Loucy (cell line): ENCODE measurements at regions not wholly inside any gene's neighbourhood (a gene's known extent, or its start where the extent isn't known, plus 50 kb on each side); places are given as distances from the start of the nearest gene placed in this dataset.

Source experiments
- CTCF ChIP-seq: fragments of 200-600 bp; sonication (generic); conservative IDR thresholded peaks from 2 replicates; pipeline ENCODE4 v1.5.1; 2014; ENCODE audit warnings: mild to moderate bottlenecking, antibody characterized with exemption, low read length
- EZH2phosphoT487 ChIP-seq: fragments of 200-600 bp; IDR thresholded peaks from 2 replicates; pipeline ENCODE4 v1.6.1; 2018; ENCODE audit warnings: antibody characterized with exemption, mild to moderate bottlenecking, moderate library complexity, borderline replicate concordance

GRCh38 chr4:3361896-3362295 is 69.1 kb downstream of the RGS12 start:
- no peak for TF ChIP-seq CTCF
- no peak for TF ChIP-seq EZH2phosphoT487
